ENCODE measurements at regions not wholly inside any gene's neighbourhood (a gene's known extent, or its start where the extent isn't known, plus 50 kb on each side); places are given as distances from the start of the nearest gene placed in this dataset.

DNA sequence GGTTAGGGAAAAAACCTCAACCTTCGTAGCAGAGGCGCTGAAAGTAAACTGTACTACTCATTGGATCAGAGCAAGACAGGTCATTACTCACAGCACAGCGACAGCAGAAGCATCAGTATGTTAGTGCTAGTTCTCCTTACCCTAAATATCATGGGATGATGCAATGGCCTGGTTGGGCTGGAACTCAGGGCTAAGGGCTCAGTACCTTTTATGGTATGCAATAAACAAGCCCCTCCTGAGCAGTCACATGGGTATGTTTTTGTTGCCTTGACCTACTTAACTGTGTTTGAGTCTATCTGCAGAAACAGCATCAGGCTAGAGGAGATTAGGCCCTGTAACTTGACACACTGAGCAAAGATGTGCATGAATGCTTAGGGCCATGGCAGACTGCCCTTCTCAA lies 369.4 kb upstream of the IMPG1 start:
- TF ChIP-seq POLR2A (IDR thresholded peaks at IDR 0.05; ENCODE audit: low read depth, low read length) (no peak), POLR2AphosphoS5 (IDR thresholded peaks at IDR 0.05; ENCODE audit: low read depth, low read length) (no peak), POU2F2 (IDR thresholded peaks at IDR 0.05; ENCODE audit: low read depth, low read length) (no peak), TAF1 (IDR thresholded peaks at IDR 0.05; ENCODE audit: low read depth, low read length) (no peak), PAX5 (IDR thresholded peaks at IDR 0.05; ENCODE audit: insufficient read depth, low read length, severe bottlenecking) (no peak), SPI1 (IDR thresholded peaks at IDR 0.05; ENCODE audit: low read depth, low read length) (no peak)

All from GM12891 (cell line).